NCI-H2107 treated with DMSO at 0.1 percent for 48 hours (cell line): ENCODE measurements at regions not wholly inside any gene's neighbourhood (a gene's known extent, or its start where the extent isn't known, plus 50 kb on each side); places are given as distances from the start of the nearest gene placed in this dataset.

Source experiments
- DNase-seq: peaks from one replicate; lab custom pipeline; 2025; ENCODE audit not compliant: unreplicated experiment; lab: John Stamatoyannopoulos, UW

- DNase-seq = no peak
Observed at GRCh38 chr12:77630790-77631445, 199.8 kb upstream of the NAV3 start.

- DNase-seq = no peak
Observed at GRCh38 chr12:77630344-77630743, 200.3 kb upstream of the NAV3 start.

GRCh38 chr12:77629141-77629540 is 201.6 kb upstream of the NAV3 start:
- no peak for DNase-seq

DNA sequence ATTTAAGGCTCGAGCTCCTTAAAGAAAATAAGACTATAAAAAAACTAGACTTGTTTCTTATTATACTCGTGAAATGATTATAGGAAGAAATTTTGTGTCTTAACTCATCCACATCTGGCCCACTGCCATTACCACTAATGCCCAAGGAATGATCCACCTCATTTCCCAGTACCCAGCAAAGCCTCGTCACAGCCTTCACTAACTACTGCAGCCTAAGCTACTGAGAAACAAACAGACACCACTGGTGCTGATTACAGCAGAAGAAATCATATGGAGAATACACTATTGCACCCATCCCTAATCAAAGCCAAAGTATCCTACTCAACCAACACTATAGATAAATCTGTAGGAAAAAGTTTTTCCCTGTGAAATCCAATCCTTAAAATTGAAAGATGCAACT is 205.3 kb upstream of the NAV3 start:
- DNase-seq = no peak

DNA sequence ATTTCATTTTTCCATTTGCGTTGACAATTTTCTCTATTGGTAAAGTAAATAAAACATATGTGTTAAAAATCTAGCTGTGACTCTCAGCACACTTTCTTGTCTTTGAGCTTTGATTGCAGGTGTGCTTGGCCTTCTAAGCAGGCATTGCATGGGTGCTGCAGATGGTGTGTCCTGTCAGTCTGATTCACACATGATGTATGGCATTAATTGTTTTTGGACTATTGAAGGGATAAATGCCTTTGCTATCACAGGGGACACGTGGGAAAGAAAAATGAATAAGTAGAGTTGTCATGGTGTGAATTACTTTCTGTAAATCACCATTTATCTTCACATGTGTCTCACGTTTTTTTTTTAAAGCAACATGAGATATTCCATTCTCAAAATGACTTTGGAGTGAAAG is 211.3 kb upstream of the NAV3 start:
- DNase-seq = no peak

DNA sequence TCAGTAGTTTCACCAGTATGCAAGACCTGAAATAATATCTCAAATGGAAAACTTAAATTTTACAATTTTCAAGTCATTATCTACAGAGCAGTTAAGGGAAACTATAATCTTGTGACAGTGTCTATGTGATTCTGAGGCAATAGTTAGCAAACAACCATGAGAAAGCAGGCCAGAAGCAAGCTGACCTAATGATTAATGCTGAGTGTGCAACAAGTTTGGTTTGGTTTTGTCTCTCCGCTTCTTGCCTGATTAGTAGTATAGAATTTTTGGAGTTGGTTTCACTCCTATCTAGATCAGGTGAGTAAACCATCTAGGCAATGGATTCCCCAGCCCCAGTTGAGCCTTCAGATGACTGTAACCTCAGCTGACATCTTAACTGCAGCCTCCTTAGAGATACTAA is 212.9 kb upstream of the NAV3 start:
- DNase-seq = no peak

GRCh38 chr12:77615332-77615731 is 215.4 kb upstream of the NAV3 start:
- DNase-seq = no peak

DNA sequence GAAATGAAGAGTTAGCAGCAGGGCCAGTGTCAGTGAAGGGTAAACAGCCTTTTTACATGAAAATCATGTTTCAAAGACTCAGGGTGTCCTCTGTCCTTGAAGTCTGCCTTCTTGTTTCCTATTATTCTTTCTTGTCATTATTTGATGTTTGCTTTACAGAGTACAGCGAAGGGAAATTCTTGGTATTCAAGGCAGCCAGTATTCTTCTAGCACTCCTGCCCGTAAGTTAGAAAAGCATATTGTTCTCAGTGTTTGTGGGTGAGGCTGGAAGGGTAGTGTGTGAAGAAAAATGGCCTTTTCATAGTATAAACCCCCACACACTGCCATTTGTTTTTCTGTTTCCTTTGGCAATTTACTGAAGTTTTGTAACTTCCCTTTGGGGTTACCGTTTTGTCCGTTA is 217.3 kb upstream of the NAV3 start:
- DNase-seq = no peak

DNA sequence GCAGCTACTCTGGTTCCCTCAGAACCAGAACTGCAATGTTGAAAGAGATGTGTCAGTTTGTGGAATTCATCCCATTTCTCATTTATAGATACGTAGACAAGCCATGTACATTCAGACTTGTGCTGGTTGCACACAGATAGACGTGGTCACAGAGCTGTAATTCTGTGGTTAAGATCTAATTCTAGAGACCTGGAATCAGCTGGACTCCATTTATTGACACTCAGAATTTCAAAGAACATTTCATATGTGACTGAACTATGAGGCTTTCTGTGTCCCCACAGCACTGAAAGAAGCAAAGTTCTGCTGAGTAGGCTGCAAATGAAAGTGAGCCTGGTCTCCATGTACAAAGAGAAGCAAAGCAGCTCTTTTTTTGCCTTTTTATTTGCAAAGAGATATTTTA is 220.2 kb upstream of the NAV3 start:
- DNase-seq = no peak

DNA sequence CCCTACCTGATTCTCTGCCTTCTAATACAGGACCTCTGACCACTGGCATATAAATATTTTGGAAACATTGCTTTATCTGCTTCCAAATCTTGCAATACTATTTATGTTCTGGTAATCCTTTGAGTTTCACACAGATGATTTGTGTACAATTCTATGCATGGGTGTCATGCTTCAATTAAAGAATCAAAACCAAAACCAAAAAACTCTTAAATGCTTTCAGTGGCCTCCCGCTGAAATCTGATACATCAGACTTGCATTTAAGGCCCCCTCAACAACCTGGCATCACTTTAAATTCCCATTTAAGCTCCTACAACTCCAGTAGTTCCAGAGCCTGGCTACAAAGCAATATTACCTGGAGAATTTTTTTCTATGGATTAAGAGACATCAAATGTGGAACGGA is 221.7 kb upstream of the NAV3 start:
- no peak for DNase-seq

DNA sequence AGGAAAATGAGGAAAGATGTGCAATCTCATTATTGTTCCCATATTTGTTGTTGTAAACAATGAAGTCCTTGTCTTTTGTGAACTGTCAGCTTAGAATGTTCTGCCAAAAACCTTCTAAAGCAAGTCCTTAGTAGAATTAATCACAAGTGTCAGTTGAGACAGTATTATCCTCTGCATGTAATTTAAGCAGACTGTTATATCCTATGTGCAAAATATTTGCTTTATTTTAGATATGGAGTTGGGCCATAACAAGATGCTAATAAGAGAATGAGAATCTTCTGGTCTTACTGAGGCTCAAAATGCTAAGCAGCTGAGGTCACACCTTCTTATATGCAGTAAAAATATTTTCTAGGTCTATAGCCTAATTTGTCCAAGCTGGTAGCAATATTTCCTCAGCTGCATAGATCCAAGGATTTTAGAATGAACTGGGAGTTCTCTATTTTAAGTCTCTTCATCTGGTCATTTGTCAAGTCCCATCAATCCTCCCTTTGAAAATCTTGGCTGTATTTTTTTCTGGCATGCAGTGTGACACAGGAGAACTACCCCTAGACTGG is 222.3 kb upstream of the NAV3 start:
- DNase-seq = no peak

GRCh38 chr12:77606348-77606747 is 224.3 kb upstream of the NAV3 start:
- no peak for DNase-seq

DNA sequence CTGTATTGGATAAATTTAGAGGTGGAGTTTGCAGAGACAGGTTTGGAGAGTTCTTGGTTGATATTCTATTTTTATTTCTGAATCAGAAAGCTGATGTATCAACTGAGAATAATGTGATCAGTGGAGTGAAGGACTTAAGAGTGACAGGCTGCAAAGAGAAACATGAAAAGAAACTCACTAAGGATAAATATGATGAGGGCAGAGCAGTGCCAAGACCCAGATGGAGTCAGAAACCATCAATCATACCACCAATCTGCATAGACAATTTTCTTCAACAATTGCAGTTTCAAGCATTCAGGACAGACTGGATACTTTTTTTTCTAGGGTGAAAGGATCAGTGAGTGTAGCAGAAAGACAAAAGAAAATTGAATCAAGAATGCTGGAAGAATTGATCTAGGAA is 226.7 kb upstream of the NAV3 start:
- DNase-seq = no peak

GRCh38 chr12:77601069-77601468 is 229.6 kb upstream of the NAV3 start:
- DNase-seq = no peak

DNA sequence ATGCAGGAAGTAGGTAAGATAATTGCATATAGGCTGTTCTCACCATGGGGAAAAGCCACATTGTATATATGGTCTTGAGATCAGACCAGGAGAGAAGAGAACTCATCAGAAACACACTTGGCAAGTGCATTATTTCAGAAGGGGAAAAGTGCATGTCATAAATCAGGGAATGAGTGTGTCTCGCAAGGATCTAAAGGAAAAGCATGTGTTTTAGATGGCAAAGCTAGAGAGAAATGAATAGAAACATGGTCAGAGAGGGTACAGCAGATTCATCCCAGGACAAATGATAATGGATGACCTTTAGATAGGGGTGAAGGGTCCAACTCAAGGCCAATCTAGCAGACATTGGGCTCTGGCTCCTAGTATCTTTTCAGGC is 230.2 kb upstream of the NAV3 start:
- DNase-seq = no peak

- no peak for DNase-seq
Observed at GRCh38 chr12:77599782-77600467, 230.8 kb upstream of the NAV3 start.

GRCh38 chr12:77594366-77594765 is 236.3 kb upstream of the NAV3 start:
- DNase-seq = no peak

- no peak for DNase-seq
Observed at GRCh38 chr12:77592836-77593235, 237.9 kb upstream of the NAV3 start.

DNA sequence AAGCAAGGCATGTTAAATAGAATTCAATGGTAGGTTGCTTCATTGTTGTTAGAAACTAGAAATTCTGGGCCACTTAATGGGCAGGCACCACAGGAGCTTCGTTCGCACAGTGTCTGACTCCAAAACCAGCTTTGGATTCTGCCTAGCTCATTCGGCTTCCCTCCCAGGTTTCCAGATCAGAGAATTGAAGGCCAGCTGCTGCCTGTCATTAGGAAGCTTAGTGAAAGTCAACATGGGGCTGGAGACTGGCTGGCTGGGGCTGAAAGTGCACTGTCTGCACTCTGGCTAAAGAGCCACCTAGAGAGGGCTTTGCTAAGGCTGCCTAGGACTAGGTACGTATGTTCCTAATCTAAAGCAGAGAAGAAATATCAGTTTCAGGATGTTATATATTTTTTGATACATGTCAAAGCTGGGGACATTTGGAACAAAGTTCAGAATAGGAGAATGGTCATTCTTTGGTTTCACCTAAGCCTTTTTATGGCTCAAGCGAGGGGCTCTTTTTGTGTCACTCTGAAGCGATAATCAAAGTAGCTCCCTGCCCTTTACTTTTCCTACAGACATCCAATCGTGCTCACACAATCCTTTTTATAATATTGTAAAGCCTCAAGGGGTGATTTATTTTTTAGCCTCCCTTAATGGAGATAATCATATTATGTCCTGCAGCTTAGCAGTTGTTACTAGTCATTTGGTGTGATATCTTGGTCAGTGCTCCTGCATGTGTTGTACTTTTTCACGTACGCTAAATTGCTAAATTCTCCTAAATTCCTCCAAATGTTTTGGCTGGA is 238.5 kb upstream of the NAV3 start:
- DNase-seq = no peak

DNA sequence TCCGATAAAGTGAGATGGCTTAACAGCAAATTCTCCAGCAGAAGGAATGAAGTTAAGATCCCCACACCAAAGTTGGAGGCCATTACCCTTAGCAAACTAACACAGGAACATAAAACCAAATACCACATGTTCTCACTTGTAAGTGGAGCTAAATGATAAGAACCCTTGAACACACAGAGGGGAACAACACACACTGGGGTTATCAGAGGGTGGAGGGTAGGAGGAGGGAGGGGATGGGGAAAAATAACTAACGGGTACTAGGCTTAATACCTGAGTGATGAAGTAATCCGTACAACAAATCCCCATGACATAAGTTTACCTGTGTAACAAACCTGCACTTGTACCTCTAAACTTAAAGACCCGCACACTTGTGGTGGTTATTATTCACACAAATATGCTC is 240.4 kb upstream of the NAV3 start:
- no peak for DNase-seq

DNA sequence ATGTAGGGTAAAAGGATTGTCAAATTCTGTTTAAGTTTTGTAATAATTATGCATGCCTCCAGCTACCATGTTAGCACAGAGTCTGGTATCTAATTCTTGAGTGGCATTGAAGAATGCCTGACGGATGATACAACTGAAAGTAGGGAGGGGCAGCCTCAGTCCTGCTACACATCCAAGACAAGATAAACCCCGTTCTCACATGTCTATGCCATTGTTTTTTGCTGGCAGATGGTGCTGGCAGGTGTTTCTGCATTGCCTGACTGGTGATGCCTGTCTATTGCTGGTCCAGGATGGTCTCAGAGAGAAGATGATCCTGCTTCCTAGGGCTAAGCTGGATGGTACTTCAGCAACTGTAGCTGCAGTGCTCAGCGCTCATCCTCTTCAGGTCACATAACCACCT is 245.8 kb upstream of the NAV3 start:
- DNase-seq = no peak
